ENCODE measurements at regions not wholly inside any gene's neighbourhood (a gene's known extent, or its start where the extent isn't known, plus 50 kb on each side); places are given as distances from the start of the nearest gene placed in this dataset.

GRCh38 chr10:120761951-120762350, 89.2 kb upstream of the WDR11 start:
- TF ChIP-seq POLR2A (IDR thresholded peaks at IDR 0.05) (no peak), POLR2AphosphoS5 (IDR thresholded peaks at IDR 0.05) (no peak)
- intact Hi-C loops (cut with DNase I; ENCODE audit: low total_unique reads) (no loop called here), in situ Hi-C loops (cut with MboI; ENCODE audit: low pct_ligation_motif_present in 1 of 4, low pct_unique_long_range_greater_than_20kb in 1 of 4, low sequenced_read_pairs in 3 of 4) (no loop called here)
- Histone ChIP-seq H3K27ac (no peak overlapping the region), H3K36me3 (no peaks in the 10 kb centered on the region), H3K9me3 (no peaks in the 10 kb centered on the region), H3K4me3 (no peak overlapping the region), H3K27me3 (no peaks in the 10 kb centered on the region), H3K4me1 (no peaks in the 10 kb centered on the region)
- no peak for DNase-seq
- WGBS, 2 donors (ENCODE audit: low coverage in 1 of 2): 60 to 90% methylated on average over 2 to 5 of the region's 5 CpGs

GRCh38 chr10:120765226-120765803, 85.8 kb upstream of the WDR11 start:
- in situ Hi-C loops (cut with MboI; ENCODE audit: low pct_ligation_motif_present in 1 of 4, low pct_unique_long_range_greater_than_20kb in 1 of 4, low sequenced_read_pairs in 3 of 4) (no loop called here), intact Hi-C loops (cut with DNase I; ENCODE audit: low total_unique reads) (loop anchor here (2.0 kb wide), 1 partner anchor 75 kb away; no protein-coding TSS in a partner anchor)
- DNase-seq: no peak
- Histone ChIP-seq H3K4me3 (no peak overlapping the region), H3K27ac (no peak overlapping the region), H3K36me3 (no peaks in the 10 kb centered on the region), H3K4me1 (no peaks in the 10 kb centered on the region), H3K27me3 (no peaks in the 10 kb centered on the region), H3K9me3 (no peaks in the 10 kb centered on the region)
- TF ChIP-seq POLR2AphosphoS5 (IDR thresholded peaks at IDR 0.05) (no peak), EP300 (IDR thresholded peaks at IDR 0.05; ENCODE audit: low read depth) (no peak), CTCF (IDR thresholded peaks at IDR 0.05) (no peak), POLR2A (IDR thresholded peaks at IDR 0.05) (no peak)
- 86 to 100% methylated on average over 1 of the region's 1 CpG for WGBS, 2 donors (ENCODE audit: low coverage in 1 of 2)

GRCh38 chr10:120768227-120768626, 82.9 kb upstream of the WDR11 start:
- DNase-seq: no peak
- intact Hi-C loops (cut with DNase I; ENCODE audit: low total_unique reads): no loop called here
- H3K27ac ChIP-seq: no peak overlapping the region
- WGBS, 2 donors (ENCODE audit: low coverage in 1 of 2): 69 to 88% methylated on average over 3 of the region's 3 CpGs
- no peaks in the 10 kb centered on the region for H3K9me3 ChIP-seq
- H3K36me3 ChIP-seq: no peaks in the 10 kb centered on the region
- H3K4me1 ChIP-seq: no peaks in the 10 kb centered on the region
- no peak overlapping the region for H3K4me3 ChIP-seq
- in situ Hi-C loops (cut with MboI; ENCODE audit: low pct_ligation_motif_present in 1 of 4, low pct_unique_long_range_greater_than_20kb in 1 of 4, low sequenced_read_pairs in 3 of 4): no loop called here
- no peaks in the 10 kb centered on the region for H3K27me3 ChIP-seq
- TF ChIP-seq POLR2AphosphoS5 (IDR thresholded peaks at IDR 0.05) (no peak), EP300 (IDR thresholded peaks at IDR 0.05; ENCODE audit: low read depth) (no peak), CTCF (IDR thresholded peaks at IDR 0.05) (no peak), POLR2A (IDR thresholded peaks at IDR 0.05) (no peak)

- Histone ChIP-seq H3K36me3 (no peaks in the 10 kb centered on the region), H3K4me3 (no peak overlapping the region), H3K27ac (no peak overlapping the region), H3K27me3 (no peaks in the 10 kb centered on the region), H3K4me1 (no peaks in the 10 kb centered on the region), H3K9me3 (no peaks in the 10 kb centered on the region)
- TF ChIP-seq EP300 (IDR thresholded peaks at IDR 0.05; ENCODE audit: low read depth): no peak
- no peak for TF ChIP-seq CTCF (IDR thresholded peaks at IDR 0.05)
- no peak for TF ChIP-seq POLR2AphosphoS5 (IDR thresholded peaks at IDR 0.05)
- TF ChIP-seq POLR2A (IDR thresholded peaks at IDR 0.05): no peak
- intact Hi-C loops (cut with DNase I; ENCODE audit: low total_unique reads): no loop called here
- in situ Hi-C loops (cut with MboI; ENCODE audit: low pct_ligation_motif_present in 1 of 4, low pct_unique_long_range_greater_than_20kb in 1 of 4, low sequenced_read_pairs in 3 of 4): no loop called here
- WGBS, 2 donors (ENCODE audit: low coverage in 1 of 2): 57 to 59% methylated on average over 1 to 4 of the region's 4 CpGs
- DNase-seq: no peak
Observed at GRCh38 chr10:120770496-120770895, 80.7 kb upstream of the WDR11 start.

- H3K27me3 ChIP-seq: no peaks in the 10 kb centered on the region
- no peaks in the 10 kb centered on the region for H3K36me3 ChIP-seq
- TF ChIP-seq EP300 (IDR thresholded peaks at IDR 0.05; ENCODE audit: low read depth): no peak
- no peak for TF ChIP-seq CTCF (IDR thresholded peaks at IDR 0.05)
- no peak for TF ChIP-seq POLR2A (IDR thresholded peaks at IDR 0.05)
- no peak for TF ChIP-seq POLR2AphosphoS5 (IDR thresholded peaks at IDR 0.05)
- no peak overlapping the region for H3K27ac ChIP-seq
- WGBS, 2 donors (ENCODE audit: low coverage in 1 of 2): 78% methylated on average over 1 of the region's 1 CpG; no CpG with 5 or more reads in 1 of the 2 donors
- in situ Hi-C loops (cut with MboI; ENCODE audit: low pct_ligation_motif_present in 1 of 4, low pct_unique_long_range_greater_than_20kb in 1 of 4, low sequenced_read_pairs in 3 of 4): no loop called here
- H3K9me3 ChIP-seq: no peaks in the 10 kb centered on the region
- no peak for DNase-seq
- no peaks in the 10 kb centered on the region for H3K4me1 ChIP-seq
- no peak overlapping the region for H3K4me3 ChIP-seq
- intact Hi-C loops (cut with DNase I; ENCODE audit: low total_unique reads): no loop called here
Observed at GRCh38 chr10:120776442-120776841, 74.7 kb upstream of the WDR11 start.
